Head of caudate nucleus (tissue), 42 donors: ENCODE measurements at regions not wholly inside any gene's neighbourhood (a gene's known extent, or its start where the extent isn't known, plus 50 kb on each side); places are given as distances from the start of the nearest gene placed in this dataset.
"Not testable (repeated sequence)": the region's sequence is repeated elsewhere in the genome, so short reads cannot be mapped to it uniquely, and the experiment has no call there.

Experiments used
- DNase-seq, 42 donors: peaks; one replicate each; pipeline versions ENCODE4 v3.0.0 to v3.0.0-alpha.2; 2020 to 2021; ENCODE audit warnings: mixed read lengths in 7 of 42
- intact Hi-C: fragments of 100-400 bp; cut with DNase I; formaldehyde crosslinking; loops from one replicate; pipeline ENCODE4 v1.15.0; 2022

DNA sequence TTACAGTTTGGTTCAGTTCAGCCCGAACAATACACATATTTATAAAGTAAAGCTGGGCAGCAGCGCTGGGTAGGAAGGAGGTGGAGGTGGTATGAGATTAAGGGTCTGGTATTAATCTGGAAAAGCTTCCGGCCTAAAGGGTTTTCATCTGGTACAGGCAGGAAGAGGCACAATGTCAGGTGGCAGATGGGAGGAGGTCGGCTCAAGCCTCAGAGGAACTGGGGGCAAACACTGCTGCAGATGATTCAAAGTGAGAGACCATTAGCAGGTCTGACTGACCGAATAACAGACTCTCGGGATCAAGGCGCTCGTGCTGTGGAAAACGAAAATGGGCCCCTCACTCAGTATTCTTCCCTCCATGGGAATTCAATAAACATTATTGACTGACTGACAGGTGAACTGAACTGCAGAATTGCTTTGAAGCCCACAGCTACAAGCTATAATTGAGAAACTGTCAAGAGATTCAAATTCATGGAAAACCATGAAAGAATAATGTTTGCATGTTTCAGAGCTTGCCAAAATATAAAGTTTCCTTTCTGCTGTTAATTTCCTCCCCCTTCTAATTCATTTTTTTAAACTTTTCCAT is 75.3 kb downstream of the TMEM167A start:
- intact Hi-C loops: no loop called here
- no peak for DNase-seq

- DNase-seq: no peak
Observed at GRCh38 chr5:83000922-83001321, 76.3 kb downstream of the TMEM167A start.

DNA sequence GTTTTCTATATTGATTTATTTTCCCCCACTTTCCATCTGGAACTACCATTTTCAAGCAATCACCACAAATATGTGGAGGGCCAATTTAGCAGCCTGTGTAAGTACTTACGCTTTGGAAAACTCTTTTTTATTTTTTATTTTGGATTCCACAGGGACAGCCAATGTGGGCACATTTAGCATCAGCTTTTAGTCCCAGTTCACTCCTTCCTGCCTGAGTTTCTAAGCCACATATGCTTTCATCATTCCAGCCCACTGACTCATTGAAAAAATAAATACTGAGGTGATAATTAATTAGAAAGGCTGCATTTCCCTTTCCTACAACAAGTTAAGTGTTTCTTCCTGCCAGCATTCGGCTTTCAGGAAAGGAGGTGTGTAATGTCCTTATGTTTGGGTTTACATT is 76.8 kb downstream of the TMEM167A start:
- intact Hi-C loops: no loop called here
- no peak for DNase-seq

More at GRCh38 chr5:83000922-83001321, 76.3 kb downstream of the TMEM167A start:
- intact Hi-C loops: no loop called here

DNA sequence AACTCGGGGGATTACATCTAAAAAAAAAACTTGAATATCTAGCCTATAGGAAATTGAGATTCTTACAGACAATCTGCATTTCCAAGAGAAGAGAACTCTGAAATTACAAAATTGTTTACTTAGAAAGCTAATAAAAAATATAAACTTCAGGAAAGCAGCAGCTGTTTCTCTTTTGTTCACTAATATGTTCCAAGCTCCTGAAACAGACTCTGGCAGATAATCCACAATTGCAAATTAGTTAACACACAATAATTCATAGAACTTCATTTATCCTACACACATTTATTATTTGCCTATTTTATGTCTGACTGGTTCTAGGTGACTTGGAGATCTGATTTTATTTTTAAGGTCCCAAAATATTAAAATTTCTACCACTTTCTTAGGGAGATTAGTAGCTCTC is 83.8 kb downstream of the TMEM167A start:
- intact Hi-C loops: no loop called here
- no peak for DNase-seq

GRCh38 chr5:82992646-82993045 is 84.5 kb downstream of the TMEM167A start:
- DNase-seq: no peak
- intact Hi-C loops: no loop called here

DNA sequence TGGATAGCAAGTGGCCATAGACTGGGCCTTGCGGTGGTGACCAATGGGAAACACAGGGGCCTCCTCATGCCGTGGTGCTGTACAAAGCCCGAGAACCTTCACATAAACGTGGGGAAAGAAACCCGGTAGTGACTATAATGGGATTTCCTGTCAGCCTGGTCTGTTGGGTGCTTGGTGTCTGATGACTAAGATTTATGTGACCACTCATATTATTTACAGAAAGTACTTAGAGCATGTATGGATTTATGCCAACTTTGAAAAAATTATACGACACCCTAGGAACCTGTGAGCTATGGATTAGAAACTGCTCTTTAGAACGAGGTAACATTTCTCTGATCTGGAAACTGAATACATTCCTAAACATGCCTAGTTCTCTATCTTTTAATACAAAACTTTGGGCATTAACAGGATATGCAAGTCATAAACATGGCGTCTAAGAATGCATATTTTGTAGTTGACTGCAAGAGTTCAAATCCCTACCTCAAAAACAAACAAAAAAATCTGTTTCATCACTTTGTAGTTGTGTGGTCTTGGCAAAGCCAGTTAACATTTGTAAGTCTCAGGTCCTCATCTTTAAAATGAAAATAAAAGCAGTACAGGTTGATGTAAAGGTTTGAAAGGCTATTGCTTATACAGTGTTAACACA is 85.4 kb downstream of the TMEM167A start:
- DNase-seq: no peak
- intact Hi-C loops: no loop called here

DNA sequence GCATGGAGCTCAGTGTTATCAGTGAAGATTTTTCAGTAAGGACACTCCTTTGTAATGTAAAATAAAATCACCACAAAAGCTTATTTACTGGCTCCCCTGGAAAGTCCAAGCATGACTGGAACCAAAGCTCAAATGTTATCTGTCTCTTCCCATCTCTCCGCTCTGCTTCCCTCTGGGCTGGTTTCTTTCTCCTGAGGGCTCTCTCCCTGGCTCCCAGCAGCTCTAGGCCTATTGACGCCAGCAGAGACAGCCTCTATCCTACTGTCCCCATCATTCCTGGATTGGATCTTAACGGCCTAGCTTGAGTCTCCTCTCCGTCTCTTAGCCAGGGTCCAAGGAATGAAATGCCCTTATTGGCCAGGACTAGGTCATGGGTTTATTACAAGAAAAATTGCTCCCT is 86.1 kb downstream of the TMEM167A start:
- intact Hi-C loops: no loop called here
- no peak for DNase-seq

DNA sequence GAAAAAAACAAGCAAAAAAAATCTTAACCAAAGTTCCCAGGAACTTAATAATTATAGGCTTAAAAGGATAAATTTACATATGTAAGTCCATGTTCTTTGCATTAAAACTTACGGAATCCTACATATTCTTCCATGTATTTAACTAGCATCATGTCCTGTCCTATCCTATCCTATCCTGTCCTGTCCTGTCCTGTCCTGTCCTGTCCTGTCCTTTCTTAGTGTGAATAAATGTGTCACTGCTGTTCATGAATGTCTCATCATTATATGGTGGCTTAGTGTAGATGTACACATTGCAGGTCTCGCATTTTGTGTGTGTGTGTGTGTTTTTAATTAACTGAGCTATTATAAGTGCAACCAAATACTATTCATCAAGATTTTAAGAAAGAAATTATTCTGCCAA is 90.0 kb downstream of the TMEM167A start:
- intact Hi-C loops: no loop called here
- DNase-seq: no peak

DNA sequence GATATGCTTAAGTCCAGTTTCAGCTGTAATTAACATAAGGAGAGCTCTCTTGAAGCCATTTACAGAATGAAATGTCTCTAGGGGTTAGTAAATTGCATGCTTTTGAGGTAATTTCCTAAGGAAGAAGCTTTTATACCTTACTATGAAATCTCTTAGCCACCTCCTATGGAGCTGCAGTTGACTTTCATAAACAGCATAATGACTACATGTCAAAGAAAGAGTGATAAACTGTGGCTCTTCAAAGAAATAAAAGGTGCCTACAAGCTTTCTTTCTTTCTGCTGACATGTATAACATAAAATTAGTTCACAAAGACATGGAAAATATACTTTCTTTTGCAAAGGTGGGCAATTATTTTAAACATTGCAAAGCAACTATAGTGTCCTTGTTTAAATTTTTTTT is 90.8 kb downstream of the TMEM167A start:
- intact Hi-C loops: no loop called here
- no peak for DNase-seq

GRCh38 chr5:82985763-82986162 is 91.4 kb downstream of the TMEM167A start:
- no peak for DNase-seq
- intact Hi-C loops: no loop called here

DNA sequence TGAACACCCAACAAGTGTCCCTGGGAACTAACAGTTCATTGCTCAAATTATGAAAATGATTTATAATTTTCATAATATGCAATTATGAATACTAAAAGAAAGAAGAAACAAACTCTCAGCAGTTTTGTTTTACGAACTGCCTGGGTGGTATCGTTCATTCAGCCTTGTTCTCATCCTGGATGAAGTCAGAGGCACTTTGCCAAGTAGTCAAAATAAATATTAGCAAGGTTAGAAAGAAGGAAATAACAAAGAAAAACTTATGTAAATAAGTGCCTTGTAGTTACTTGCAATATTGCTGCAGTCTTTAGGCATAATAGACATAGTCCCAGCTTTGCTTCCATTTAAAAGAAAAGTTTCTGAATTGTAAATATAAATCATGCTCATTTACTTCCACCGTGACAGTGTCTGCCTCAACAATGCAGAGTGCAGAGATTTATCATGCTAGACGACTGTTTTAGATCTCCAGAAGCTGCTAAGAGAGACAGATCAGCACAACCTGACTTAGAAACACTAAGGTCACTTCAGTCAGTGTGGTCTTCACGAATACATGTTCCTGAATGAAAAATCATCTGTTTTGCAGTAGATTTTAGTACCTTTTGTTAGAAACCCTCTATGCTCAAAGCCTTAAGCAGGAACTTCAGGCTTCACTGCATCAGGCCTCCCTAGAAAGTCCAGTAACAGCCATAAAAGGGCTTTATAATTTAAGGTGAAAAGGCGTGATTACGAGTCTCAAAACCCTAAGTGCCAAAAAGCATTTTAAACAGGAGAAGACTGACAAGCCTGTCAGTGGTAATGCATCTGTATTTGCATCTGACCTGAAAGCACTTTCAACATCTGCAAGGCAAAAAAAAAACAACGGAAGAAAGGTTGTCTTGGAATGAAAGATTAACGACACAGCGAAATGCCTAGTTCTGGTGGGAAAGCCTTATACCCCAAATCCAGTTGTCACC is 92.1 kb downstream of the TMEM167A start:
- DNase-seq: no peak
- intact Hi-C loops: no loop called here

GRCh38 chr5:82982846-82983245 is 94.3 kb downstream of the TMEM167A start:
- no peak for DNase-seq
- intact Hi-C loops: no loop called here

DNA sequence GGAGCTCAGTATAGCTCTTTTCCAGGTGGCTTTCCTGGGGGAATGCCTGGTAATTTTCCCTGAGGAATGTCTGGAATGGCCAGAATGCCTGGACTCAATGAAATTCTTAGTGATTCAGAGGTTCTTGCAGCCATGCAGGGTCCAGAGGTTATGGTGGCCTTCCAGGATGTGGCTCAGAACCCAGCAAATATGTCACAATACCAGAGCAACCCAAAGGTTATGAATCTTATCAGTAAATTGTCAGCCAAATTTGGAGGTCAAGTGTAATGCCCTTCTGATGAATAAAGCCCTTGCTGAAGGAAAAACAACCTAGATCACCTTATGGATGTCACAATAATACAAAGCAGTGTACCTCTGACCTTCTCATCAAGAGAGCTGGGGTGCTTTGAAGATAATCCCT is 100.3 kb downstream of the TMEM167A start:
- intact Hi-C loops, DNase-seq: not testable (repeated sequence)

DNA sequence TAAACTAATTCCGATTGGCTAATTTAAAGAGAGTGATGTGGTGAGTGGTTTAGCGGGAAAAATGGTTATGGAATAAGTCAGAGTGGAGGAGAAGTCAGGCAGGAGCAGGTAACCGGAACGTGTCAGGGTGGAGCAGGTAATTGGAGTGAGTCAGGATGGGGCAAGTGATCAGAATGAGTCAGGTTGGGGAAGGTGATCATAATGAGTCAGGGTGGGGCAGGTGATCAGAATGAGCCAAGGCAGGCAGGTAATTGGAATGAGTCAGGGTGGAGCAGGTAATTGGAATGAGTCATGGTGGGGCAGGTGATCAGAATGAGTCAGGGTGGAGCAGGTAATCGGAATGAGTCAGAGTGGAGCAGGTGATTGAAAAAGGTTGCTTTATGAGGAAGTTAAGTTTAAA is 101.4 kb downstream of the TMEM167A start:
- peak in 21 of 42 donors; percentile 5 to 55 (median 18) for DNase-seq
- intact Hi-C loops: no loop called here

- intact Hi-C loops: no loop called here
- DNase-seq: no peak
Observed at GRCh38 chr5:82975396-82975795, 101.8 kb downstream of the TMEM167A start.

DNA sequence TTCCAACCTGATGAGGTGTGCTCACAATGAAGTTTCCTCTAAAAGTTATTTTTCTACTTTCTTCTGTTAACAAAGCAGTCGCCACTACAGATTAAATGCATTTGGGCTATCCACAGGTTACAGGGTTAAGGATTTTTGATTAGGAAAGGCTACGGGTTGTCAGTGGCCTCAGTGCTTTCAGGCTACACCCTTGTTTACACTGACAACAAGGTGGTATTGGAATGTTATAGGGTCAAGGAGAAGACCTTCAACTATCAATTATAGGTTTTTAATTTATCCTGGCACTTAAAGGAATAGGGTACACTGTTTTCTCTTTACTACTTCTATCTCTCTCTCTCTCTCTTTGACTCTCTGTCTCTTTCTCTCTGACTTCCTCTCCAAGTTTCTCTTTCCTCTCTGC is 102.8 kb downstream of the TMEM167A start:
- intact Hi-C loops: not testable (repeated sequence)

DNA sequence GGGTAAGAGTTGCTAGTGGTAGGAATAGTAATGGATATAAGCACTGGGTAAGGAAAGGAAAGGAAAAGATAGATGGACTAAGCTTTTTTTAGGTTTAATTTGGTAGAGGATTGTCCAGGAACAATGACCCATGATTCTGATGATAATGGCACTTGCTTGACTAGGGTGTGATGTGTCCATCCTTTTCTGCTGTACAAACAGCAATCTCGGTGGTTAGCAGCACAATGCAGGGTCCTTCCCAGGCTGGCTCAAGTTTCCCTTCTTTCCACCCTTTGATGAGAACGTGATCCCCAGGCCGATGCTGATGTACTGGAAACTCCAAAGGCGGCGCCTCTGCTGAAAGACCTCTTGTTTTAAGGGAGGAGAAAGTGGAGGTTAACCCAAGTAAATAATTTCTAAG is 105.3 kb downstream of the TMEM167A start:
- intact Hi-C loops: no loop called here
- DNase-seq: no peak

More for the DNA sequence above, 102.8 kb downstream of the TMEM167A start:
- not testable (repeated sequence) for DNase-seq

DNA sequence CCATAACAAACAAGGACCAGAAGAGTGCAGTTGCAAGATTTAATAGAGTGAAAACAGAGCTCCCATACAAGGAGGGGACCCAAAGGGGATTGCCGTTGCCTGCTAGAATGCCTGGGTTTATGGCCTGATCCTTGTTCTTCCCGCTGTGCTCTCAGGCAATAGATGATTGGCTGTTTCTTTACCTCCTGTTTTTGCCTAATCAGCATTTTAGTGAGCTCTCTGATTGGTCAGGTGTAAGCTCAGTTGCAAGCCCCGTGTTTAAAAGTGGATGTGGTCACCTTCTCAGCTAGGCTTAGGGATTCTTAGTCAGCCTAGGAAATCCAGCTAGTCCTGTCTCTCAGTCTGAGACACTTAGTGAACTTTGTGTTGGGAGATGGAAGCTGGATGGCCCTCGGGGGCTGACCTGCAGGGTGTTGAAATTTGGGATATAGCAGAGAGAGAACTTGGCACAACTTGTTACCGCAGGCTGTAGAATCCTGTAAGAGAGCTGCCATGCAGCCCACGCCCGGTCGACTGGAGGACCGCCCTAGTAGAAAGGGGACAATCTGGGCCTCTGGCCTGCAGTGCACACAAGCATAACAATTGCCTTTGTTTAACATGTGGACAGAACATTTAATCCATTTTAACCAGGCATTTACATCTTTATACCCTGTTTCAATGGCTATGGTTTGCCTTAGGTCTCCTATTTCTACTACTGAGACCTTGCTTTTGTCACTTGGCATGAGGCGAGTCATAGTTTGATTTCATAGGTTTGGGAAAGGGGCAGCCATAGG is 106.0 kb downstream of the TMEM167A start:
- DNase-seq, intact Hi-C loops: not testable (repeated sequence)

DNA sequence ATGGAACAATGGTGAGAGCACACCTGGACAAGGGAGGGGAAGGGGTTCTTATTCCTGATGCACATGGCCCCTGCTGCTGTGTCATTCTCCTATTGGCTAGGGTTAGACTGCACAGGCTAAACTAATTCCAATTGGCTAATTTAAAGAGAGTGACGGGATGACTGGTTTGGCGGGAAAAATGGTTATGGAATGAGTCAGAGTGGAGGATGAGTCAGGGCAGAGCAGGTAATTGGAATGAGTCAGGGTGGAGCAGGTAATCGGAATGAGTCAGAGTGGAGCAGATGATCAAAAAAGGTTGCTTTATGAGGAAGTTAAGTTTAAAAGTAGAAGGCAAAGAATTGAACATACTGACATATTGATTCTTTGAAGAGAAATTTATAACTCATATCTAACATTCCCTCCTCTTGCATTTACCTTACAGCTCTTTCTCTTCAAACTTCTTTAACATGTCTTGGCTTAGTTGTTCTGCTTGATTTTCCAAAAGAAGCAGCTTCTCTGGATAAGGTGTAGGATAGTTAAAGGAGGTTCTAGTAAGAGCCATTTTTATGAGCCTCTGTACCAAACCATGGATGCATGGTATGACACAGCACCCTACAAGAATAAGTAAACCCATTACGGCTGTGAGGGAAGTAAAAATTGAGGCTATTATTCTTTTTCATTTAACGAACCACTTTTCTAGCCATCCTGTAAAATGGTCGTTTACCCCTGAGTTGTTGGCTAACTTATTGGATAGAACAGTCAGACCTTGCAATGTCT is 107.8 kb downstream of the TMEM167A start:
- intact Hi-C loops: not testable (repeated sequence)
- peak in 34 of 42 donors; percentile 4 to 83 (median 36) for DNase-seq
